SK-N-SH (cell line): ENCODE measurements at regions not wholly inside any gene's neighbourhood (a gene's known extent, or its start where the extent isn't known, plus 50 kb on each side); places are given as distances from the start of the nearest gene placed in this dataset.

Experiments
- CTCF ChIP-seq: fragments of 200-600 bp; sonication (generic); IDR thresholded peaks from 2 replicates; pipeline ENCODE4 v1.6.1; 2017; ENCODE audit warnings: antibody characterized with exemption, mild to moderate bottlenecking, moderate library complexity
- EP300 ChIP-seq, 2 experiments: IDR thresholded peaks; 2 replicates each; pipeline versions ENCODE4 v1.4.0 to v1.6.1; 2012; ENCODE audit warnings: borderline replicate concordance in 1 of 2, low read depth in 1 of 2, low read length in 1 of 2
- GABPA ChIP-seq: IDR thresholded peaks from 2 replicates; pipeline ENCODE4 v1.4.0; 2012; ENCODE audit warnings: low read depth, mild to moderate bottlenecking
- MAX ChIP-seq: IDR thresholded peaks from 2 replicates; pipeline ENCODE4 v1.4.0; 2012; ENCODE audit warnings: low read depth
- RAD21 ChIP-seq: IDR thresholded peaks from 2 replicates; pipeline ENCODE4 v1.6.1; 2012; ENCODE audit warnings: mild to moderate bottlenecking, low read length
- RXRA ChIP-seq: IDR thresholded peaks from 2 replicates; pipeline ENCODE4 v1.4.0; 2012; ENCODE audit warnings: low read depth, mild to moderate bottlenecking, borderline replicate concordance
- TAF1 ChIP-seq: IDR thresholded peaks from 2 replicates; pipeline ENCODE4 v1.6.1; 2012; ENCODE audit warnings: low read depth, mild to moderate bottlenecking, low read length, moderate library complexity, borderline replicate concordance

DNA sequence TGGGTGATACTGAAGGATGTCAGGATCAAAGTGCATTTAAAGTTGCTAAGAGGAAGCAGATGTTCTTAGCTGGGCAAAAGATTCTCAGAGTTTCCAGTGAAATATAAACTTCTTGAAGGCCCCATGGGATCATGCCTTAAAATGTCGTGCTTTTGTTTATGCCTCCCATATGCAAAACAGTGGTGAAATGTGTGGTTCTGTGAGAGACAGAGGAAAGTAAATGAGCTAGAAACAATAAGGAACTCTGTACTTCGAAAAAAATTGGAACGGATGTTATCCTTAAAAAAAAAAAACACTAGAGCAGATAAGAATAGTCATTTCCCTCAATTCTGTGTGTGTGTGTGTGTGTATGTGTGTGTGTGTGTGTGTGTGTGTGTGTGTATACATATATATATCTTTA, 497.0 kb upstream of the TBL1XR1 start:
- TF ChIP-seq EP300 (IDR thresholded peaks at IDR 0.05; ENCODE audit: borderline replicate concordance in 1 of 2, low read depth in 1 of 2, low read length in 1 of 2) = no peak
- TF ChIP-seq GABPA = no peak
- TF ChIP-seq TAF1 = no peak
- TF ChIP-seq RXRA = no peak
- TF ChIP-seq MAX = no peak
- TF ChIP-seq CTCF = no peak
- TF ChIP-seq RAD21 = no peak
